ENCODE measurements at regions not wholly inside any gene's neighbourhood (a gene's known extent, or its start where the extent isn't known, plus 50 kb on each side); places are given as distances from the start of the nearest gene placed in this dataset.

GRCh38 chr3:4029135-4029534 is 229.9 kb downstream of the LRRN1 start:
- DNase-seq (ENCODE audit: low read depth), result no peak

GRCh38 chr3:4030624-4031023 is 231.4 kb downstream of the LRRN1 start:
- no peak for DNase-seq (ENCODE audit: low read depth)

GRCh38 chr3:4033296-4033695 is 234.1 kb downstream of the LRRN1 start:
- DNase-seq (ENCODE audit: low read depth), result no peak

GRCh38 chr3:4036046-4036445 is 236.8 kb downstream of the LRRN1 start:
- no peak for DNase-seq (ENCODE audit: low read depth)

GRCh38 chr3:4038351-4038750 is 239.1 kb downstream of the LRRN1 start:
- DNase-seq (ENCODE audit: low read depth), result peak; percentile 14

DNA sequence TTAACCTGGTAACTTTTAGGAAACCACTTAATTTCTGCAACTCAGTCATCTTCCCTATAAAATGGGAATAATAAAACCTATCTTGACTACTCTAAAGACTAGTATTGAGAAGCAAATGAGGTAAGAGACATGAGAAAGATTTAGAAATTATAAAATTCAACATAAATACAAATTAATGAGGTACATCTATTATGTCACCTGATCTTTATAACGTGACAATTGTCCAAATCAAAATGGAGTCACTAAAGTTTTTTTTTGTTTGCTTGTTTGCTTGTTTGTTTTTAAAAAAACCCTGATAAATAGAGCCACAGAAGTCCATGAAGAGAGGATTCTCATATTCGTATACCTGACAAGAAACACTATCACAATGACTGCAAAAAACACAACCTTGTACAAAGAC is 242.8 kb downstream of the LRRN1 start:
- no peak for DNase-seq (ENCODE audit: low read depth)

DNA sequence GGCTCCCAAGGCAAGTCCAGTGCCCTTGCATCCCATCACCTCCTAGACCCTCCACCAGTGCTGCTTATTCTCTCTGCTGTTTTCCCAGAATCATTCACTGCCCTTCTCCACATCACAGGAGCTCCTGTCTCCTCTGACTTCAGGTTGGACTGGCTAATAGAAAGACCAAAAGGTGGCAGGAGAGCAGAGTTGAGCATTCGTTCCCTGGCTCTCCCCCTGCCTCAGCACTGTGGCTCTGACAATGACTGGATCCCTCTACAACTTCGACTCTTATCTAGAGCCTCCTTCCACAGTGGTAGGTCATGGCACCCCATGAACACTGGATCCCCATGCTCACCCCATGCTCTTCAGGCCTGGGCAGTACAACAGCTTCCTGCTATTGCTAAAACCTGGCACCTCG is 243.6 kb downstream of the LRRN1 start:
- DNase-seq (ENCODE audit: low read depth), result no peak

GRCh38 chr3:4043867-4044575 is 244.8 kb downstream of the LRRN1 start:
- DNase-seq (ENCODE audit: low read depth), result peak; percentile 38

DNA sequence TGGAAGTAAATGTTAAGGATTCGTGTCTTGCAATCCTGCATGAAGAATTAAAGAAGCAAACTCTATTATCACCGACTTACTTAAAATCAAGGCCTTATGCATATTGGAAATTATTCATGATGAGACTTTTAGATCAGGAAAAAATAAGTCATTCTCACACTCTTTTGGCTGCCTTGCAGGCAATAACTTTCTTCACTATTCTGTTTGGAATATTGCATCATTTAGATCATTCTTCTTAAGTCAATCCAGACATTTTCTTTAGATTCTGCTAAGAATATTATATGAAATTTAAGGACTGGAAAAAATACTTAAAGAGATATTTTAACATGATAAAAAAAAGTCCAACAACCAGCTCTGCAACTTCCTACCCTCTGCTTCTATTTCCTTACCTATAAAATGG is 245.4 kb downstream of the LRRN1 start:
- no peak for DNase-seq (ENCODE audit: low read depth)

DNA sequence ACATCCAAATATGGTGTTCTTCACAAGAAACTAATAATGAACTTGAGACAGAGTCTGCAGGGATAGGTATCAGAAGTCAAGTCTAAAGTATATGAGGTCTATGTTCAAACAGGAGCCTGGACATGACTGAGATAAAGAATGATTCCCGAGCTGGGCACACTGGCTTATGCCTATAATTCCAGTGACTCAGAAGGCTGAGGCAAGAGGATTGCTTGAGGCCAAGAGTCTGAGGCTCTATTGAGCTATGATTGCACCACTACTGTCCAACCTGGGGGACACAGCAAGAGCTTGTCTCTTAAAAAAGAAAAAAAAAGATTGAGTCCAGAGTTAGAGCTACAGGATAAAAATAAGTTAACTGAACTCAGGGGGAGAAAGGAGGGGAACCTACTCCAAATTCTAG is 246.5 kb downstream of the LRRN1 start:
- no peak for DNase-seq (ENCODE audit: low read depth)

GRCh38 chr3:4047366-4047765 is 248.1 kb downstream of the LRRN1 start:
- DNase-seq (ENCODE audit: low read depth), result no peak

DNA sequence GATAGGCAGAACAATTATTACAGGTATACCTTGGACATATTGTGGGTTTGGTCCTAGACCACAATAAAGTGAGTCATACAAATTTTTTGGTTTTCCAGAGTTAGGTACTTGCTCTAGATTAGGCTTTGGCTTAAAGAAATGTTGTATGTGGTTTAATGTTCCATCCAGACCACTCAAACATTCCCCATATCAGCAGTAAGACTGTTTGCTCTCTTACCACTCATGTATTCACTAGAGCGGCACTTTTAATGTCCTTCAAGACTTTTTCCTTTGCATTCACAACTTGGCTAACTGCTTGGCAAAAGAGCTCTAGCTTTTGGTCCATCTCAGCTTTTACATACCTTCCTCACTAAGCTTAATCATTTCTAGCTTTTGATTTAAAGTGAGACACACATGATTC is 250.5 kb upstream of the SETMAR start:
- no peak for DNase-seq (ENCODE audit: low read depth)

DNA sequence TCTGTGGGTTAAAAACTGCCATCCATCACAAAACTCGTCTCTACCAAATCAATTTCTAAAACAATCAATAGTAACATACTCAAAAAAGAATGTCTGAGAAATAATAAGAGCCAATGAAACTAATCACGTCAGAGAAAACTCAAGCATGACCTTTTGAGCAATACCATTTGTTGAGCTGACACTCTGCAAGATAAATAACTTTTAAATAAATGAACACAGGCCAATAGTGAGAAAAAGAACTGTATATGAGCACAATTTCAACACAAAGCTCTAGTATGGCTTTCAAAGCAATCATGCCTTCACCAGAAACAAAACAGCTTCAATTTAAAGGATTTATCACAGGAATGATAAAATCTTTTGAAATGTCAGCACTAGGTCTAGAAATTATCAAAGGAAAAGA is 249.2 kb upstream of the SETMAR start:
- DNase-seq (ENCODE audit: low read depth), result no peak

DNA sequence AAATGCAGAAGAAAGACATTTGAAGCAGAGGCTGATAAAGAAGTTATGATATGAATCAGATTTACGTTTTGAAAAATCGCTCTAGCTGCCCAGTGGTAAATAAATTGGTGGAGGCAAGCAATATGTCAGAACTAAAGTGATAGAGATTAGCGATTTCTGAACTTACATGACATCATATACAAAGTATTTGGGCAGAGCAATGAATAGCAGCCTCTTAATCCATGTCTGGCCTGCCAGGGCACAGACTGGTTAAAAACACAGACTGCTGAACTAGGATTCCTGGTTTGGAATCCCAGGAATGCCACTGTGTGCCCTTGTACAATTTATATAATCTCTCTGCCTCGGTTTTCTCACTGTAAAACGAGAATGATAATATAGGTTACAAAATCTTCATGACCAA is 243.1 kb upstream of the SETMAR start:
- peak; percentile 56 for DNase-seq (ENCODE audit: low read depth)

DNA sequence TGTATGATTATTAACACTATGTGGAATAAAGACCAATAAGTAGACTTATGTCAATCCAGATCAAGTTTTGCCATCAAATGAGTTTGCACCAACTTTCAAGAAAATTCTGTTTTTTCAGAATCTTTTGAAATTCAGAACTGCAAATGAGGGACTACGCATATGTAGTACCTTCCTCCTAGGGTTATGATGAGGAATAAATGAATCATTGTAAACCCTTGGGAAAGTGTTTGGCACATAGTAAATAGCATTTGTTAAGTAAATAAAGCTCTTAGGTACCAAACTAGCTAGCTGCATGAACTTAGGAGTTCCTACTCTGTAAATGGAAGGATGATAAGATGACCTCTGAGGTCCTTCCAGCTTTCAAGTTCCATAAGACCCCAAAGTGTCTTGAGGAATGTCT is 242.6 kb upstream of the SETMAR start:
- no peak for DNase-seq (ENCODE audit: low read depth)

GRCh38 chr3:4061195-4061594 is 242.0 kb upstream of the SETMAR start:
- DNase-seq (ENCODE audit: low read depth), result no peak

DNA sequence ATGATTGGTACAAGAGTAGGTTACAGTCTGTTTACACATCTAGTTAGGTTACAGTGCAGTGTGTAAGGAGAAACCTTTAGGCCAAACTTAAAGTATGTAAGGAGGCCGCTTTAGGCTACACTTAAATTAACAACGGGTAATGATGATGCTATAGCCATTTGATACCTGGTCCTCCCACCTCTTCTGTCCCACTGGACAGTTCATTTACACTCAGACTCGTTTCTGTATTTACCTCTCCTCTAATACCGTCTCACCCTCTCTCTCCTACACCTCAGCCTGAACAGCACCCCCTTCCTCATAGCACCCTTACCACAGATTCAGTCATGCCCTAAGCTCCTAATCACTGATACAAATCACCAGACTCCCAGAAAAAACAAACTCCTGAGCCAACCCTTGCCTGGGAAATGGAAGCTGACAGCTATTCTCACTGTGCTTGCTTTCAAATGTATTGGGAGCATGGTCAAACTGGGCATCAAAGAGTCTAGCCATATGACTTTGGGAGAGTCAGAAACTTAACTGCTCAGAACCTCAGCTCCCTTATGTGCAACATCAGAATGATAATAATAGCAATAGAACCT is 241.3 kb upstream of the SETMAR start:
- no peak for DNase-seq (ENCODE audit: low read depth)

DNA sequence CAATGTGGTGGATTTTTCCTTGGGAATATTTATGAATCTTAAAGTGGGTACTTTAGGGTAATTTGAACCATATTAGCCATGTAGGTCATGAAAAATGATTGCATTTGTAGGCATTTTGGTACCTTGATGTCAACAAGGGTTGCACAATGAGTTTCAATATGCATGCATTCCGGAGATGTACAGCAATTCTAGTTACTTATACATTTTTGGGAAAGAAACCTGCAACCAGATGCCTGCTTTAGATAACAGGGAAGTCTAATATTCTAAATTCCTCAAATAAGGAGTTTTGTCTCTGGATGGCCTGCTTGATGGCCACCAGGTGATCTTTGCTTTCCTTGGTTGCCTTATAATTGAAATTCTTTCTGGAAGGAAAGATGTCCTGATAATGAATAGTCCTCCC is 240.5 kb upstream of the SETMAR start:
- no peak for DNase-seq (ENCODE audit: low read depth)

DNA sequence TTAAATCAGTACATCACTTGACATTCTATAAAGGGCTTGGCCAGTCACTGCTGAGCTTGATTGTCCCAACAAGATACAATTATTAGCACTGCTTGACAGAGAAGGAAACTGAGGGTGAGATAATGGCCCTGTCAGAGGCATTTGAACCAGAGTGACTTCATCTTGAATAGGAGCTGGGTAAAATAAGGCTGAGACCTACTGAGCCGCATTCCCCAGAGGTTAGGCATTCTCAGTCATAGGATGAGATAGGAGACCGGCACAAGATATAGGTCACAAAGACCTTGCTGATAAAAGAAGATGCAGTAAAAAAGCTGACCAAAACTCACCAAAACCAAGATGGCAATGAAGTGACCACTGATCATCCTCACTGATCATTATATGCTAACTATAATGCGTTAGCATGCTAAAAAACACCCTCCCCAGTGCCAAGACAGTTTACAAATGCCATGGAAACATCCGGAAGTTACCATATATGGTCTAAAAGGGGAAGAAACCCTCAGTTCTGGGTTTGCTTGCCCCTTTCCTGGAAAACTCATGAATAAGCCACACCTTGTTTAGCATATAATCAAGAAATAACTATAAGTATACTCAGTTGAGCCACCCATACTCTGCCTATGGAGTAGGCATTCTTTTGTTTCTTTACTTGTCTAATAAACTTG is 239.1 kb upstream of the SETMAR start:
- DNase-seq (ENCODE audit: low read depth), result no peak

GRCh38 chr3:4065085-4065484 is 238.1 kb upstream of the SETMAR start:
- DNase-seq (ENCODE audit: low read depth), result no peak

- no peak for DNase-seq (ENCODE audit: low read depth)
Measured at GRCh38 chr3:4065554-4065953, 237.6 kb upstream of the SETMAR start.

- no peak for DNase-seq (ENCODE audit: low read depth)
Measured at GRCh38 chr3:4067893-4068292, 235.3 kb upstream of the SETMAR start.

- no peak for DNase-seq (ENCODE audit: low read depth)
Measured at GRCh38 chr3:4069796-4070195, 233.4 kb upstream of the SETMAR start.
